GM23338 (cell line): ENCODE measurements at regions not wholly inside any gene's neighbourhood (a gene's known extent, or its start where the extent isn't known, plus 50 kb on each side); places are given as distances from the start of the nearest gene placed in this dataset.

ENCODE experiments used
- EZH2 ChIP-seq: fragments of 200-600 bp; sonication (generic); IDR thresholded peaks from one replicate; pipeline ENCODE4 v1.8.0; 2017; ENCODE audit warnings: antibody characterized with exemption, mild to moderate bottlenecking, low read depth; ENCODE audit not compliant: unreplicated experiment
- POLR2AphosphoS5 ChIP-seq: IDR thresholded peaks from 2 replicates; pipeline ENCODE4 v1.6.1; 2016; ENCODE audit warnings: antibody characterized with exemption, low read depth
- TF ChIP-seq, protein P1 (sequence below), 2 experiments: fragments of 200-600 bp in 1 of 2; sonication (generic) in 1 of 2; conservative IDR thresholded peaks; 2 replicates each; pipeline versions ENCODE4 v1.5.1 to v1.6.1; 2016 to 2017; ENCODE audit warnings: antibody characterized with exemption in 2 of 2, low read depth in 2 of 2, mild to moderate bottlenecking in 2 of 2, moderate library complexity in 1 of 2
- TF ChIP-seq, protein P2 (sequence below): IDR thresholded peaks from one replicate; pipeline ENCODE4 v1.6.1; 2018; ENCODE audit warnings: antibody characterized with exemption; ENCODE audit not compliant: unreplicated experiment

DNA sequence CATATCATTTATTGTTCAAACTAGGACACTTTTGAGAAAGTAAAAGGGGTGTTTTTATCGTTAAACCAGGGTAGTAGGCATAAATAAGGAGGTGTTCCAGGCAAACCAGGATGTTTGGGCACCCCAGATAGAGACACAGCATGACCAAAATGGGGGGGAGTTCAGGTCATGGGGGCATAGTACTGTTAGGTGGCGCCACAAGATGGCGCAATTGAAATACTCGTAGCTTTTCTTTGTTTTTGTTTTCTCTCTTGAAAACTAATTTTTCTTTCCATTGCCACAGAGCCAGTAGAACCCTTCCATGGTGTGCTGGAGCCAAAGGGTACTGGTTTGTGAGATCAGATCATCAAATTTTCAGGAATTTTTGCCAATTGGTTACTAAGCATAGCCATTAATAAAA is 283.4 kb downstream of the BCOR start:
- TF ChIP-seq, protein P1, sequence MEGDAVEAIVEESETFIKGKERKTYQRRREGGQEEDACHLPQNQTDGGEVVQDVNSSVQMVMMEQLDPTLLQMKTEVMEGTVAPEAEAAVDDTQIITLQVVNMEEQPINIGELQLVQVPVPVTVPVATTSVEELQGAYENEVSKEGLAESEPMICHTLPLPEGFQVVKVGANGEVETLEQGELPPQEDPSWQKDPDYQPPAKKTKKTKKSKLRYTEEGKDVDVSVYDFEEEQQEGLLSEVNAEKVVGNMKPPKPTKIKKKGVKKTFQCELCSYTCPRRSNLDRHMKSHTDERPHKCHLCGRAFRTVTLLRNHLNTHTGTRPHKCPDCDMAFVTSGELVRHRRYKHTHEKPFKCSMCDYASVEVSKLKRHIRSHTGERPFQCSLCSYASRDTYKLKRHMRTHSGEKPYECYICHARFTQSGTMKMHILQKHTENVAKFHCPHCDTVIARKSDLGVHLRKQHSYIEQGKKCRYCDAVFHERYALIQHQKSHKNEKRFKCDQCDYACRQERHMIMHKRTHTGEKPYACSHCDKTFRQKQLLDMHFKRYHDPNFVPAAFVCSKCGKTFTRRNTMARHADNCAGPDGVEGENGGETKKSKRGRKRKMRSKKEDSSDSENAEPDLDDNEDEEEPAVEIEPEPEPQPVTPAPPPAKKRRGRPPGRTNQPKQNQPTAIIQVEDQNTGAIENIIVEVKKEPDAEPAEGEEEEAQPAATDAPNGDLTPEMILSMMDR (conservative IDR thresholded peaks at IDR 0.05; ENCODE audit: low read depth in 2 of 2), result peak; percentile 58 to 63
- TF ChIP-seq POLR2AphosphoS5 (no peak), EZH2 (no peak)
- TF ChIP-seq, protein P2, sequence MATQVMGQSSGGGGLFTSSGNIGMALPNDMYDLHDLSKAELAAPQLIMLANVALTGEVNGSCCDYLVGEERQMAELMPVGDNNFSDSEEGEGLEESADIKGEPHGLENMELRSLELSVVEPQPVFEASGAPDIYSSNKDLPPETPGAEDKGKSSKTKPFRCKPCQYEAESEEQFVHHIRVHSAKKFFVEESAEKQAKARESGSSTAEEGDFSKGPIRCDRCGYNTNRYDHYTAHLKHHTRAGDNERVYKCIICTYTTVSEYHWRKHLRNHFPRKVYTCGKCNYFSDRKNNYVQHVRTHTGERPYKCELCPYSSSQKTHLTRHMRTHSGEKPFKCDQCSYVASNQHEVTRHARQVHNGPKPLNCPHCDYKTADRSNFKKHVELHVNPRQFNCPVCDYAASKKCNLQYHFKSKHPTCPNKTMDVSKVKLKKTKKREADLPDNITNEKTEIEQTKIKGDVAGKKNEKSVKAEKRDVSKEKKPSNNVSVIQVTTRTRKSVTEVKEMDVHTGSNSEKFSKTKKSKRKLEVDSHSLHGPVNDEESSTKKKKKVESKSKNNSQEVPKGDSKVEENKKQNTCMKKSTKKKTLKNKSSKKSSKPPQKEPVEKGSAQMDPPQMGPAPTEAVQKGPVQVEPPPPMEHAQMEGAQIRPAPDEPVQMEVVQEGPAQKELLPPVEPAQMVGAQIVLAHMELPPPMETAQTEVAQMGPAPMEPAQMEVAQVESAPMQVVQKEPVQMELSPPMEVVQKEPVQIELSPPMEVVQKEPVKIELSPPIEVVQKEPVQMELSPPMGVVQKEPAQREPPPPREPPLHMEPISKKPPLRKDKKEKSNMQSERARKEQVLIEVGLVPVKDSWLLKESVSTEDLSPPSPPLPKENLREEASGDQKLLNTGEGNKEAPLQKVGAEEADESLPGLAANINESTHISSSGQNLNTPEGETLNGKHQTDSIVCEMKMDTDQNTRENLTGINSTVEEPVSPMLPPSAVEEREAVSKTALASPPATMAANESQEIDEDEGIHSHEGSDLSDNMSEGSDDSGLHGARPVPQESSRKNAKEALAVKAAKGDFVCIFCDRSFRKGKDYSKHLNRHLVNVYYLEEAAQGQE, result no peak
